C4-2B (cell line): ENCODE measurements at regions not wholly inside any gene's neighbourhood (a gene's known extent, or its start where the extent isn't known, plus 50 kb on each side); places are given as distances from the start of the nearest gene placed in this dataset.

Experiments used
- H3K27ac ChIP-seq: fragments of 450-650 bp; 2 replicates; pipeline ENCODE4 v1.5.1; 2017
- CTCF ChIP-seq: fragments of 450-650 bp; conservative IDR thresholded peaks from 2 replicates; pipeline ENCODE4 v1.5.1; 2017; ENCODE audit warnings: mild to moderate bottlenecking
- ZFX ChIP-seq: fragments of 450-650 bp; IDR thresholded peaks from 2 replicates; pipeline ENCODE4 v1.6.1; 2017

- H3K27ac ChIP-seq: no peak overlapping the region
- TF ChIP-seq ZFX (no peak), CTCF (no peak)
These were observed 319.4 kb downstream of the KCNC2 start for GRCh38 chr12:74890237-74890599.

- TF ChIP-seq CTCF (no peak), ZFX (no peak)
- no peak overlapping the region for H3K27ac ChIP-seq
These were observed 318.5 kb downstream of the KCNC2 start for GRCh38 chr12:74891083-74891668.

GRCh38 chr12:74892057-74892633 is 317.5 kb downstream of the KCNC2 start:
- H3K27ac ChIP-seq: no peak overlapping the region

GRCh38 chr12:74896186-74896585 is 313.5 kb downstream of the KCNC2 start:
- TF ChIP-seq ZFX: no peak
- no peak for TF ChIP-seq CTCF
- no peak overlapping the region for H3K27ac ChIP-seq

More at GRCh38 chr12:74892057-74892633, 317.5 kb downstream of the KCNC2 start:
- no peak for TF ChIP-seq ZFX
- no peak for TF ChIP-seq CTCF

GRCh38 chr12:74897425-74898211 is 312.0 kb downstream of the KCNC2 start:
- no peak for TF ChIP-seq CTCF
- no peak for TF ChIP-seq ZFX
- no peak overlapping the region for H3K27ac ChIP-seq

GRCh38 chr12:74899031-74899829 is 310.4 kb downstream of the KCNC2 start:
- TF ChIP-seq CTCF (no peak), ZFX (no peak)
- H3K27ac ChIP-seq: no peak overlapping the region

GRCh38 chr12:74900232-74900631 is 309.4 kb downstream of the KCNC2 start:
- H3K27ac ChIP-seq: no peak overlapping the region
- TF ChIP-seq CTCF: no peak
- no peak for TF ChIP-seq ZFX
